HepG2 (cell line): ENCODE measurements at regions not wholly inside any gene's neighbourhood (a gene's known extent, or its start where the extent isn't known, plus 50 kb on each side); places are given as distances from the start of the nearest gene placed in this dataset.

Source experiments
- ATAC-seq: fragments of 200-7000 bp; cut with Tn5 transposase; 3 replicates; pipeline ENCODE4 v1.9.1; 2020; ENCODE audit warnings: mild to moderate bottlenecking, moderate library complexity
- BruUV-seq: library from RNA; stranded (reverse); fragments of 400-500 nt; replicated peaks from 2 replicates; lab custom pipeline; 2021; lab: Mats Ljungman, UMichigan
- CTCF ChIA-PET: fragments of 300-600 bp; formaldehyde crosslinking; extraction: SDS; loops from one replicate; lab custom pipeline; 2021; ENCODE audit warnings: low total read pairs, inconsistent platforms, low intra/inter-chr PET ratio; lab: Yijun Ruan, JAX
- POLR2A ChIA-PET: fragments of 350-600 bp; sonication (Branson Sonifier 250); formaldehyde crosslinking; loops from one replicate; lab custom pipeline; 2020; ENCODE audit warnings: antibody characterized with exemption, inconsistent platforms; lab: Yijun Ruan, JAX
- DNase-seq: peaks from one replicate; pipeline ENCODE4 v3.0.0-alpha.2; 2015; ENCODE audit warnings: low spot score
- FAIRE-seq: peaks from 3 replicates; lab custom pipeline; 2011; peaks lifted over from hg19 to GRCh38; lab: Jason Lieb, UNC
- H2AFZ ChIP-seq: one replicate; pipeline ENCODE4 v1.6.1; 2011; ENCODE audit warnings: low read length, inconsistent platforms
- H3K27ac ChIP-seq: fragments of 300-600 bp; 3 replicates; pipeline ENCODE4 v1.8.0; 2011; ENCODE audit warnings: mixed run types, mild to moderate bottlenecking, mixed read lengths, low read length, inconsistent platforms; ENCODE audit not compliant: insufficient read depth; ENCODE audit errors: extremely low read length
- H3K27me3 ChIP-seq, 2 experiments: fragments of 200-600 bp in 1 of 2; 2 replicates in 1 of 2; 3 replicates in 1 of 2; pipeline versions ENCODE4 v1.6.0 to v1.8.0; 2011; ENCODE audit warnings: low read length in 2 of 2, mild to moderate bottlenecking in 2 of 2, moderate library complexity in 2 of 2, inconsistent platforms in 1 of 2; ENCODE audit not compliant: insufficient read depth in 2 of 2, control insufficient read depth in 1 of 2
- H3K36me3 ChIP-seq, 2 experiments: fragments of 200-600 bp in 1 of 2; replicated peaks in 1 of 2; 2 replicates in 1 of 2; 3 replicates in 1 of 2; pipeline versions ENCODE4 v1.5.1 to v1.8.0; 2011; ENCODE audit warnings: low read length in 2 of 2, inconsistent platforms in 1 of 2; ENCODE audit not compliant: insufficient read depth in 2 of 2, control insufficient read depth in 1 of 2
- H3K4me1 ChIP-seq: 2 replicates; pipeline ENCODE4 v1.5.1; 2012; ENCODE audit warnings: low read length, inconsistent platforms; ENCODE audit not compliant: insufficient read depth
- H3K4me2 ChIP-seq: 2 replicates; pipeline ENCODE4 v1.6.0; 2011; ENCODE audit warnings: low read depth, low read length, inconsistent platforms
- H3K4me3 ChIP-seq, 3 experiments: fragments of 200-600 bp in 1 of 3; sonication (generic), shearing (Covaris generic) in 1 of 3; replicated peaks in 1 of 3; 2 replicates each; pipeline ENCODE4 v1.5.1; 2011 to 2016; ENCODE audit warnings: low read length in 3 of 3, inconsistent platforms in 2 of 3, low read depth in 2 of 3, mild to moderate bottlenecking in 2 of 3, control low read depth in 1 of 3, mixed read lengths in 1 of 3; ENCODE audit not compliant: insufficient read depth in 1 of 3
- H3K79me2 ChIP-seq: one replicate; pipeline ENCODE4 v1.6.1; 2011; ENCODE audit warnings: low read length, inconsistent platforms; ENCODE audit not compliant: insufficient read depth
- H3K9ac ChIP-seq: 2 replicates; pipeline ENCODE4 v1.6.0; 2011; ENCODE audit warnings: mild to moderate bottlenecking, low read depth, low read length, inconsistent platforms; ENCODE audit not compliant: insufficient read depth
- H3K9me3 ChIP-seq: 2 replicates; pipeline ENCODE4 v1.5.1; 2012; ENCODE audit warnings: mild to moderate bottlenecking, low read length
- H4K20me1 ChIP-seq: 2 replicates; pipeline ENCODE4 v1.6.0; 2011; ENCODE audit warnings: inconsistent platforms, mild to moderate bottlenecking, low read length, moderate library complexity; ENCODE audit not compliant: insufficient read depth
- STAG1 ChIP-seq: sonication (generic); formaldehyde crosslinking; IDR thresholded peaks from 2 replicates; pipeline ENCODE4 v1.4.0; 2020; ENCODE audit warnings: missing genetic modification reagents
- WGBS: methylation state at CpG from one replicate; pipeline ENCODE4 v1.1.6; 2017; ENCODE audit warnings: low lambda C conversion rate; 5-methylcytosine and 5-hydroxymethylcytosine counted together
- in situ Hi-C: cut with HindIII; loops from 2 replicates; pipeline ENCODE4 v1.10.0; 2017; ENCODE audit warnings: low pct_unique_long_range_greater_than_20kb; ENCODE audit not compliant: extremely low pct_ligation_motif_present
- intact Hi-C: fragments of 100-400 bp; cut with micrococcal nuclease; formaldehyde crosslinking; loops from one replicate; pipeline ENCODE4 v1.10.0; 2022; ENCODE audit not compliant: unreplicated experiment
- TF ChIP-seq, protein P1 (sequence below): sonication (generic); formaldehyde crosslinking; IDR thresholded peaks from 2 replicates; pipeline ENCODE4 v1.5.0; 2020; ENCODE audit warnings: mild to moderate bottlenecking, missing genetic modification reagents, moderate library complexity
- TF ChIP-seq, protein P2 (sequence below): fragments of 450-650 bp; IDR thresholded peaks from 2 replicates; pipeline ENCODE4 v1.6.1; 2017; ENCODE audit warnings: mild to moderate bottlenecking

DNA sequence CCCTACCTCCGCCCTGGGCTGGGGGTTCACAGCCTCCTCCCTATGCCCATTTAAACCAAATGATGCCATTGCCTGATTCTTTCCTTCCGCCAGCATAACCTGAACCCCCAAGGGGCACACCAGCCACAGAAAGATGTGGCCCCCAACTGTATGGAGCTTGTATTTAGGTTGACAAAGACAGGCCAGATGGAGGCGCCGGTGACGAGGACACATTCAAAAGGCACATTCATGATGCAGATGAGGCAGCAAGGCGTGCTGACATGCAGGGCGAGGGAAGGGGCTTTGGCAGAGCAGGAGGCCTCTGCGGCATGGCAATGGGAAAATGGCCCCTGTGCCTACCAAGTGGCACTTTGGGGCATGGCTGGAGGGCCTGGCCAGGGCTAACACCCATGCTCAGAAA lies 112.2 kb downstream of the RFLNA start:
- no peaks in the 10 kb centered on the region for H3K79me2 ChIP-seq
- no TSS peak for BruUV-seq
- H3K4me2 ChIP-seq: no peak overlapping the region
- no peaks in the 10 kb centered on the region for H3K27me3 ChIP-seq
- POLR2A ChIA-PET: no interaction called here
- 97% methylated on average over 8 of the region's 8 CpGs for WGBS
- peak; percentile 11; the same call in 1 of the 2 replicates for TF ChIP-seq STAG1 (CRISPR knock-in tag)
- TF ChIP-seq, protein P1, sequence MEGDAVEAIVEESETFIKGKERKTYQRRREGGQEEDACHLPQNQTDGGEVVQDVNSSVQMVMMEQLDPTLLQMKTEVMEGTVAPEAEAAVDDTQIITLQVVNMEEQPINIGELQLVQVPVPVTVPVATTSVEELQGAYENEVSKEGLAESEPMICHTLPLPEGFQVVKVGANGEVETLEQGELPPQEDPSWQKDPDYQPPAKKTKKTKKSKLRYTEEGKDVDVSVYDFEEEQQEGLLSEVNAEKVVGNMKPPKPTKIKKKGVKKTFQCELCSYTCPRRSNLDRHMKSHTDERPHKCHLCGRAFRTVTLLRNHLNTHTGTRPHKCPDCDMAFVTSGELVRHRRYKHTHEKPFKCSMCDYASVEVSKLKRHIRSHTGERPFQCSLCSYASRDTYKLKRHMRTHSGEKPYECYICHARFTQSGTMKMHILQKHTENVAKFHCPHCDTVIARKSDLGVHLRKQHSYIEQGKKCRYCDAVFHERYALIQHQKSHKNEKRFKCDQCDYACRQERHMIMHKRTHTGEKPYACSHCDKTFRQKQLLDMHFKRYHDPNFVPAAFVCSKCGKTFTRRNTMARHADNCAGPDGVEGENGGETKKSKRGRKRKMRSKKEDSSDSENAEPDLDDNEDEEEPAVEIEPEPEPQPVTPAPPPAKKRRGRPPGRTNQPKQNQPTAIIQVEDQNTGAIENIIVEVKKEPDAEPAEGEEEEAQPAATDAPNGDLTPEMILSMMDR (CRISPR knock-in tag): 0 out of 2 replicates have a peak, but pooled peaks have one; percentile 4
- TF ChIP-seq, protein P2, sequence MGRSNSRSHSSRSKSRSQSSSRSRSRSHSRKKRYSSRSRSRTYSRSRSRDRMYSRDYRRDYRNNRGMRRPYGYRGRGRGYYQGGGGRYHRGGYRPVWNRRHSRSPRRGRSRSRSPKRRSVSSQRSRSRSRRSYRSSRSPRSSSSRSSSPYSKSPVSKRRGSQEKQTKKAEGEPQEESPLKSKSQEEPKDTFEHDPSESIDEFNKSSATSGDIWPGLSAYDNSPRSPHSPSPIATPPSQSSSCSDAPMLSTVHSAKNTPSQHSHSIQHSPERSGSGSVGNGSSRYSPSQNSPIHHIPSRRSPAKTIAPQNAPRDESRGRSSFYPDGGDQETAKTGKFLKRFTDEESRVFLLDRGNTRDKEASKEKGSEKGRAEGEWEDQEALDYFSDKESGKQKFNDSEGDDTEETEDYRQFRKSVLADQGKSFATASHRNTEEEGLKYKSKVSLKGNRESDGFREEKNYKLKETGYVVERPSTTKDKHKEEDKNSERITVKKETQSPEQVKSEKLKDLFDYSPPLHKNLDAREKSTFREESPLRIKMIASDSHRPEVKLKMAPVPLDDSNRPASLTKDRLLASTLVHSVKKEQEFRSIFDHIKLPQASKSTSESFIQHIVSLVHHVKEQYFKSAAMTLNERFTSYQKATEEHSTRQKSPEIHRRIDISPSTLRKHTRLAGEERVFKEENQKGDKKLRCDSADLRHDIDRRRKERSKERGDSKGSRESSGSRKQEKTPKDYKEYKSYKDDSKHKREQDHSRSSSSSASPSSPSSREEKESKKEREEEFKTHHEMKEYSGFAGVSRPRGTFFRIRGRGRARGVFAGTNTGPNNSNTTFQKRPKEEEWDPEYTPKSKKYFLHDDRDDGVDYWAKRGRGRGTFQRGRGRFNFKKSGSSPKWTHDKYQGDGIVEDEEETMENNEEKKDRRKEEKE: no peak
- H2AFZ ChIP-seq: no peak overlapping the region
- no peak overlapping the region for H3K4me3 ChIP-seq
- H4K20me1 ChIP-seq: peaks cover 2% of the 10 kb centered on the region; the same call in 1 of the 2 replicates
- FAIRE-seq (no peak), DNase-seq (no peak), ATAC-seq (no peak)
- H3K9me3 ChIP-seq: no peaks in the 10 kb centered on the region
- no peak overlapping the region for H3K9ac ChIP-seq
- H3K4me1 ChIP-seq: no peaks in the 10 kb centered on the region
- no peak overlapping the region for H3K27ac ChIP-seq
- in situ Hi-C loops: no loop called here
- CTCF ChIA-PET: no interaction called here
- intact Hi-C loops: no loop called here
- H3K36me3 ChIP-seq: peaks cover 6 to 16% of the 10 kb centered on the region in 2 experiments; a peak in 3 of 5 replicates

DNA sequence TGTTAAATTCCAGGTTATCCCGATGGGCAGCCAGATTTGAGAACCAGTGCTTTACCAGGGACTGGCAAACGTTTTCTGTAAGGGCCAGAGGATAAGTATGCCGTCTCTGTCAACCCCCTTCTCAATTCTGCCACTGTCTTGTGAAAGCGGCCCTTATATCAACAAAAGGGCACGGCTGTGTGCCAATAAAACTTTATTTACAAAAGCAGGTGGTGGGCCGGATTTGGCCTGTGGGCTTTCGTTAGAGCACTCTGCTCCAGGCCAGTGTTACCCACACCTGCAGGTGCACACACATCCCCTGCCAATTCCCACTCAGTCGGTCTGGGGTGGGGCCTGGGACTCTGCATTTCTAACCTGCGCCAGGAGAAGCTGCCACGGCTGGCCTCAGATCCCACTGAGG lies 111.2 kb downstream of the RFLNA start:
- Histone ChIP-seq H3K79me2 (no peaks in the 10 kb centered on the region), H3K9me3 (no peaks in the 10 kb centered on the region), H3K4me2 (no peak overlapping the region), H3K9ac (no peak overlapping the region), H4K20me1 (peaks cover 2% of the 10 kb centered on the region; the same call in 1 of the 2 replicates), H3K4me3 (no peak overlapping the region), H3K27me3 (no peaks in the 10 kb centered on the region), H2AFZ (no peak overlapping the region), H3K36me3 (peaks cover 4 to 16% of the 10 kb centered on the region in 2 experiments; a peak in 3 of 5 replicates), H3K27ac (no peak overlapping the region), H3K4me1 (no peaks in the 10 kb centered on the region)
- in situ Hi-C loops (no loop called here), intact Hi-C loops (no loop called here)
- BruUV-seq: no TSS peak
- FAIRE-seq (no peak), ATAC-seq (no peak), DNase-seq (no peak)
- WGBS: 85% methylated on average over 7 of the region's 10 CpGs
- POLR2A ChIA-PET: no interaction called here
- CTCF ChIA-PET: no interaction called here
